Adipocyte (in vitro differentiated cells): ENCODE measurements at regions not wholly inside any gene's neighbourhood (a gene's known extent, or its start where the extent isn't known, plus 50 kb on each side); places are given as distances from the start of the nearest gene placed in this dataset.

Experiments used
- DNase-seq: peaks from one replicate; pipeline ENCODE4 v3.0.0-alpha.2; 2015; ENCODE audit warnings: low read depth
- H3K27me3 ChIP-seq: replicated peaks from 2 replicates; pipeline ENCODE4 v1.7.0; 2013; ENCODE audit warnings: mild to moderate bottlenecking, low read length, moderate library complexity; ENCODE audit not compliant: control insufficient read depth, insufficient read depth
- H3K36me3 ChIP-seq: 2 replicates; pipeline ENCODE4 v1.7.0; 2013; ENCODE audit warnings: low read length, mild to moderate bottlenecking, moderate library complexity; ENCODE audit not compliant: control insufficient read depth, insufficient read depth, severe bottlenecking
- H3K4me1 ChIP-seq: 2 replicates; pipeline ENCODE4 v1.7.0; 2013; ENCODE audit warnings: mild to moderate bottlenecking, low read length, moderate library complexity; ENCODE audit not compliant: control insufficient read depth, insufficient read depth
- H3K4me3 ChIP-seq: 2 replicates; pipeline ENCODE4 v1.7.0; 2013; ENCODE audit warnings: mild to moderate bottlenecking, low read length, moderate library complexity
- H3K9ac ChIP-seq: 2 replicates; pipeline ENCODE4 v1.7.0; 2013; ENCODE audit warnings: mild to moderate bottlenecking, low read length, moderate library complexity
- H3K9me3 ChIP-seq: 2 replicates; pipeline ENCODE4 v1.7.0; 2013; ENCODE audit warnings: mild to moderate bottlenecking, low read length, moderate library complexity; ENCODE audit not compliant: control insufficient read depth

- no peak overlapping the region for H3K4me3 ChIP-seq
- no peak for DNase-seq
- H3K9me3 ChIP-seq, result no peaks in the 10 kb centered on the region
- no peaks in the 10 kb centered on the region for H3K36me3 ChIP-seq
- no peaks in the 10 kb centered on the region for H3K27me3 ChIP-seq
- H3K4me1 ChIP-seq, result peaks cover 9% of the 10 kb centered on the region
- no peak overlapping the region for H3K9ac ChIP-seq
Observed at GRCh38 chr5:17761326-17761725, 127.1 kb downstream of the TAF11L14 start.

DNA sequence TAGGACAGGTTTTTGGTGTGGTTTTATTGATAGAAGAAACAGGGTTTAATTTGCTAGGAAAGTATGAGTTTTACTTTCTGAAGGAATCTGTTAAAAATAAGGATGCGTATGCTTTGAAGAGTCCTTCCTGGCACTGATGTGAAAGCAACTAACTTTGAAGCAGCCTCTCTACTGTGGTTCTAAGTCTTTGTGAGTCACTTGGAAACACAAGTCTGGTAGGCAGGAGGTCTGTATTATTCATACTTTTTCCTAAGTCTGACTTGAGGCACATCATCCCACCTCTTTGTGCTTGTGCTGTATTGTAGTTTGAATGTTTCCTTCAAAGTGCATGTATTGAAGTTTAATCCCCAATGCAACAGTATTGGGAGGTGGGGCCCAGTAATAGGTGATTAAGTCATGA is 129.0 kb downstream of the TAF11L14 start:
- H3K4me3 ChIP-seq, result no peak overlapping the region
- DNase-seq, result peak; percentile 29

GRCh38 chr5:17766031-17766430 is 131.8 kb downstream of the TAF11L14 start:
- peaks cover 9% of the 10 kb centered on the region for H3K4me1 ChIP-seq
- H3K9ac ChIP-seq, result no peak overlapping the region
- H3K27me3 ChIP-seq, result no peaks in the 10 kb centered on the region
- no peaks in the 10 kb centered on the region for H3K36me3 ChIP-seq
- no peaks in the 10 kb centered on the region for H3K9me3 ChIP-seq
- H3K4me3 ChIP-seq, result no peak overlapping the region
- DNase-seq, result no peak

More for the DNA sequence above, 129.0 kb downstream of the TAF11L14 start:
- H3K9me3 ChIP-seq, result no peaks in the 10 kb centered on the region
- no peaks in the 10 kb centered on the region for H3K36me3 ChIP-seq
- no peak overlapping the region for H3K9ac ChIP-seq
- no peaks in the 10 kb centered on the region for H3K27me3 ChIP-seq
- peaks cover 9% of the 10 kb centered on the region for H3K4me1 ChIP-seq

DNA sequence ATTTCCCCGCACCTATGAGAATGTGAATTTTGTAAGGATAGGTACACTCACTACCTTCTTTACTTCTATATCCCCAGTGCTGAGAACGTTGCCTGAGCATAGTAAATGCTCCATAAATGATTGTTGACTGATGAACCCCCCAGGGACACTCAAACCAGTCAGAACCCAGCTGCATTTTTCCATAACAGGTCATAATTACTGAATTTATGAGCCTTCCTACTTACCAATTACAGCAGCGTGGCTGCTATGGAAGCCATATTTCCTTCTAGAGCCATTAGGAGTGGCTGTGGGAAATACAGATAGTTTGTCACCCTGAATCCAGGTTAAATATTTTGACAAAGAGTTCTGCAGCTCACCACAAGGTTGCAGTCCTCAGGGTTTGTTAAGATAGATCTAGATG is 135.0 kb downstream of the TAF11L14 start:
- H3K36me3 ChIP-seq, result no peaks in the 10 kb centered on the region
- no peaks in the 10 kb centered on the region for H3K9me3 ChIP-seq
- no peaks in the 10 kb centered on the region for H3K27me3 ChIP-seq
- no peak for DNase-seq
- no peaks in the 10 kb centered on the region for H3K4me1 ChIP-seq
- H3K9ac ChIP-seq, result no peak overlapping the region
- no peak overlapping the region for H3K4me3 ChIP-seq

DNA sequence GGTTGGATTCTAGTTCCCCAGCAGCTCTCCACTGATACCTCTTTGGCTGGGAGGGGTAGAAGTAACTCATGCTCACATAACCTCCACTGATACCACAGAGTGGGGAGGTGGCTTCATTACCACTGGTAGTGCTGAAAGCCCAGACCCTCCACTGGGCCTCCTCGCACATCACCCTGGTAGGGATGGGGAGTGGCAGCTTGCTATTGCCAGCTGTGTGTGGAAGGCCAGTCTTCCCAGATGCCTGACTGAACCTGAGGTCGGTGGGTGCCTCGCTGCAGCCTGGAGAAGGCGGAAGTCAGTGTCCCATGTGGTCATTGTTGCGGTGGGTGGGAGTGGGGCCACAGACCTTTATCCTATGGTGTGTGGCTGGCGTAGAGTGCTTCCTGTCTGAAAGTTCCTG is 138.0 kb downstream of the TAF11L14 start:
- Histone ChIP-seq H3K4me3 (no peak overlapping the region), H3K27me3 (no peaks in the 10 kb centered on the region)

DNA sequence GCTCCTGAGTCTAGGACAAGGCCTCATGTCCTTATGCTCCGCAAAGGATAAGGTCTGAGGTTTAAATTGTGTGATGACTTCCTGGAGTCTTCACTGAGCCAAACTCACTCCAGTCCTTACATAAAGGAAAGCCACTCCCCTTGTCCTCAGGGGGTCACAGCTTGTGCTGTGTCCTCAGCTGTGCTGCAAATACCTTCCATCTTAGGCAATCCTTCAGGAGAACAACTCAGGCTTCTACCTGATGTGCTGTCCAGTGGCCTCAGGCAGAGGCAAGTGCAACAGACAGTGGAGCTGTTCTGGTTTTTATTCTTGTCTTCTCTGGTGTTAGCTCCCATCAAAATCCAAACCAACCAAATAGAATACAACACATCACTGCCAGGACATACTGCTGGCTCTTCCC is 151.5 kb downstream of the TAF11L14 start:
- Histone ChIP-seq H3K36me3 (no peaks in the 10 kb centered on the region), H3K9ac (no peak overlapping the region), H3K4me3 (no peak overlapping the region), H3K27me3 (no peaks in the 10 kb centered on the region), H3K4me1 (no peaks in the 10 kb centered on the region), H3K9me3 (no peaks in the 10 kb centered on the region)
- no peak for DNase-seq

More for the DNA sequence above, 138.0 kb downstream of the TAF11L14 start:
- Histone ChIP-seq H3K4me1 (no peaks in the 10 kb centered on the region), H3K9ac (no peak overlapping the region), H3K36me3 (no peaks in the 10 kb centered on the region), H3K9me3 (no peaks in the 10 kb centered on the region)
- DNase-seq, result no peak

GRCh38 chr5:17788351-17788750 is 154.1 kb downstream of the TAF11L14 start:
- no peaks in the 10 kb centered on the region for H3K36me3 ChIP-seq
- no peak overlapping the region for H3K4me3 ChIP-seq
- H3K9ac ChIP-seq, result no peak overlapping the region
- no peaks in the 10 kb centered on the region for H3K4me1 ChIP-seq
- no peaks in the 10 kb centered on the region for H3K27me3 ChIP-seq
- DNase-seq, result no peak
- no peaks in the 10 kb centered on the region for H3K9me3 ChIP-seq

GRCh38 chr5:17794201-17794600 is 159.9 kb downstream of the TAF11L14 start:
- H3K9ac ChIP-seq, result no peak overlapping the region
- H3K36me3 ChIP-seq, result no peaks in the 10 kb centered on the region
- H3K27me3 ChIP-seq, result no peaks in the 10 kb centered on the region
- no peaks in the 10 kb centered on the region for H3K9me3 ChIP-seq
- peaks cover 3% of the 10 kb centered on the region for H3K4me1 ChIP-seq
- no peak overlapping the region for H3K4me3 ChIP-seq
- DNase-seq, result no peak

GRCh38 chr5:17794815-17795214 is 160.6 kb downstream of the TAF11L14 start:
- Histone ChIP-seq H3K9ac (no peak overlapping the region), H3K4me1 (peaks cover 3% of the 10 kb centered on the region), H3K36me3 (no peaks in the 10 kb centered on the region), H3K4me3 (no peak overlapping the region), H3K27me3 (no peaks in the 10 kb centered on the region), H3K9me3 (no peaks in the 10 kb centered on the region)
- peak; percentile 25 for DNase-seq

DNA sequence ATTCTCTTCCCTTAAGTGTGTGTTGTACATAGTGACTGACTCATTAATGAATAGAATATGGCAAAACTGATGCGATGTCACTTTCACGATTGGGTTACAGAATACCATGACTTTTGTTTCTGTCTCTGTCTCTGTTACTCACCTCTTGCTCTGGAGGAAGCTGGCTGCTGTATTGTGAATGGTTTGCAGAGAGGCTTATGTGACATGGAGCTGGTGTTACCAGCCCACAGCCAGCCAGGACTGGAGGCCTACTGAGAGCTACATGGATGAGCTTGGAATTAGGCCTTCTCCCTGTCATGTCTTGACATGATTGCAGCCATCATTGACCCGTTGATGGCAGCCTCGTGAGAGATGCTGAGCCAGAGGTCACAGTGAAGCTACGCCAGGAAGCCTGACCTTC is 161.9 kb downstream of the TAF11L14 start:
- Histone ChIP-seq H3K9me3 (no peaks in the 10 kb centered on the region), H3K4me3 (no peak overlapping the region), H3K36me3 (no peaks in the 10 kb centered on the region), H3K4me1 (peaks cover 3% of the 10 kb centered on the region), H3K9ac (no peak overlapping the region), H3K27me3 (no peaks in the 10 kb centered on the region)
- DNase-seq, result no peak

GRCh38 chr5:17796757-17797396 is 162.6 kb downstream of the TAF11L14 start:
- DNase-seq, result no peak

GRCh38 chr5:17799521-17799920 is 165.3 kb downstream of the TAF11L14 start:
- Histone ChIP-seq H3K36me3 (no peaks in the 10 kb centered on the region), H3K27me3 (no peaks in the 10 kb centered on the region), H3K9me3 (no peaks in the 10 kb centered on the region), H3K4me3 (no peak overlapping the region), H3K9ac (no peak overlapping the region), H3K4me1 (peaks cover 3% of the 10 kb centered on the region)
- DNase-seq, result no peak

More at GRCh38 chr5:17796757-17797396, 162.6 kb downstream of the TAF11L14 start:
- Histone ChIP-seq H3K27me3 (no peaks in the 10 kb centered on the region), H3K36me3 (no peaks in the 10 kb centered on the region), H3K9ac (no peak overlapping the region), H3K4me3 (no peak overlapping the region), H3K4me1 (peaks cover 3% of the 10 kb centered on the region), H3K9me3 (no peaks in the 10 kb centered on the region)
